GM12892 (cell line): ENCODE measurements at regions not wholly inside any gene's neighbourhood (a gene's known extent, or its start where the extent isn't known, plus 50 kb on each side); places are given as distances from the start of the nearest gene placed in this dataset.

ENCODE experiments used
- POLR2A ChIP-seq: IDR thresholded peaks from 2 replicates; pipeline ENCODE4 v1.6.1; 2011; ENCODE audit warnings: low read depth, low read length, control low read depth
- POLR2AphosphoS5 ChIP-seq: IDR thresholded peaks from 2 replicates; pipeline ENCODE4 v1.6.1; 2011; ENCODE audit warnings: low read depth, low read length, control low read depth
- TAF1 ChIP-seq: IDR thresholded peaks from 2 replicates; pipeline ENCODE4 v1.6.1; 2011; ENCODE audit warnings: low read depth, mild to moderate bottlenecking, control low read depth, low read length, borderline replicate concordance

GRCh38 chr3:77915336-77915735 lies 875.4 kb downstream of the ROBO2 start:
- TF ChIP-seq TAF1 (no peak), POLR2AphosphoS5 (no peak), POLR2A (no peak)
